Midbrain (tissue), 1 donor: ENCODE measurements at regions not wholly inside any gene's neighbourhood (a gene's known extent, or its start where the extent isn't known, plus 50 kb on each side); places are given as distances from the start of the nearest gene placed in this dataset.
"Not testable (repeated sequence)": the region's sequence is repeated elsewhere in the genome, so short reads cannot be mapped to it uniquely, and the experiment has no call there.

Source experiments
- DNase-seq: peaks from one replicate; lab custom pipeline; 2025; lab: John Stamatoyannopoulos, UW

DNA sequence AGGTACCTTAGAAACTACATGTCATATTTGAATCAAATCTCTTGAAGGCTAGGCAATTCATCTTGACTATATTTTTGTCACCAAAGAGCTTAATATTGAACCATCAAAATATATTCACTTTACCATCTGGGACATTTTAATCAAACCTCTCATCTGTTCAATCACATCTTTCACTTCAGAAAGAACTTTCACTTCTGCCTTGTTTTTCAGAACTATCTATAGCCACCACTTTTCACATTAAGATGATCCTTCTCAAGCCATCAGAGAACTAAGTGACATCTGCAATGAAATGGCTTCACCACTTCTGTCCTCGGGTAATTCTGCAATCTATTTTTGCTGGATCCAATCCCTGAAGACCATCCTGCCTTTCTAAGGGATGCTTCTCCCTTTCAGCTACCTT lies 57.8 kb downstream of the OR2B2 start:
- DNase-seq, result no peak

DNA sequence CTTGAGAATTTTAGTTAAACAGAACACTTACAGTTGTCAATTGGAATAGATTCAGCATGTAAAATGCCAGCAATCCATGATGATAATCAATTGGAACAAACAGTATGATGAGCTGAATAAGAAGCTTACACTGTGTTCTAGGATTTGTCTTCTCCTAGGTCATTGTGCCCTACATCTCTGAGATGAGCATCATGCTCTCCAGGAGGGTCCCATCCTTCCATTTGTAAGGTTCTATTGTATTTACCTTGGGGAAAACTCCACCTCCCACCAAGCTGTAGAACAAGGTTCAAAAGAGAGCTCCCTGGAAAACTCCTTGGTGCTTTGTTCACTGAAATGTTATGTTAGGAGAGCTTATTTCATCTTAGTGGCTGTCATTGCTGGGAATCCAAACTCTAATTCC lies 60.8 kb downstream of the OR2B2 start:
- DNase-seq, result no peak

DNA sequence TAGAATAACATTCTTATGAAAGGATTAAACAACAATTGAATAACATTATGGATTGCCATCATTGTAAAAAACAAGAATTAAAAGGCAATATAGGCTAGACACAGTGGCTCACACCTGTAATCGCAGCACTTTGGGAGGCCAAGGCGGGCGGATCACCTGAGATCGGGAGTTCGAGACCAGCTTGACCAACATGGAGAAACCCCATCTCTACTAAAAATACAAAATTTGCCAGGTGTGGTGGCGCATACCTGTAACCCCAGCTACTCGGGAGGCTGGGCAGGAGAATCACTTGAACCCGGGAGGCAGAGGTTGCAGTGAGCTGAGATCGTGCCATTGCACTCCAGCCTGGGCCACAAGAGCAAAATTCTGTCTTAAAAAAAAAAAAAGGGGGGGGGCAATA lies 63.2 kb downstream of the OR2B2 start:
- DNase-seq, result not testable (repeated sequence)

DNA sequence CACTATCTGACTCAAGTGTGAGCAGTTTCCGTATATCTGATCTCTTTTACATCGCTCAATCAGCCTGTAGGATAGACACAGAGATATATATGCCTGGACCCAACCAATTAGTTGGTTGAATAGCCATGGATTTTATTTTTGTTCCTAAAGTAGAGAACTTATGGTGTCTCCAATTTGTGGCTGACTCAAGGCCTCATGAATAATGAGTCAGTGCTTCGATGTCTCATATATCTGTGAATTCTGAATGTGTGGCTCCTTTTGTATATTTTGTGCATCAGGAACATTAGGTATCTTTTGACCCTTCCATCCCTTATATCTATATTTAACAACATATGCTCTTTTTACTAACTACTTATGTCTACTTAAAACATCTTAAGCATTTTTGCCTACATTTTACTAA lies 64.5 kb downstream of the OR2B2 start:
- DNase-seq, result no peak

DNA sequence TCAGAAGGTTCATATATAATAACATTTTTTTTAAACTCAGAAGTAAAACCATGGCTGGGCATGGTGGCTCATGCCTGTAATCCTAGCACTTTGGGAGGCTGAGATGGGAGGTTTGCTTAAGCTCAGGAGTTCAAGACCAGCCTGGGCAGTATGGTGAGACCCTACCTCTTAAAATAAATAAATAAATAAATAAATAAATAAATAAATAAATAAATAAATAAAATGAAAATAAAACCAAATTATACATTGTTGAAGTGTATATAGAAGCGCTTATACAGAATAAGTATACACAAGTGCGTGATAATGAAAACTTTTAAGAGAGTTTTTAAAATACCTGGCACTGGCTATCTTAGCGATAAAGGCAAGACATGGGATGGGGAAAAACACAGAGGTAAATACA lies 71.6 kb downstream of the OR2B2 start:
- no peak for DNase-seq

DNA sequence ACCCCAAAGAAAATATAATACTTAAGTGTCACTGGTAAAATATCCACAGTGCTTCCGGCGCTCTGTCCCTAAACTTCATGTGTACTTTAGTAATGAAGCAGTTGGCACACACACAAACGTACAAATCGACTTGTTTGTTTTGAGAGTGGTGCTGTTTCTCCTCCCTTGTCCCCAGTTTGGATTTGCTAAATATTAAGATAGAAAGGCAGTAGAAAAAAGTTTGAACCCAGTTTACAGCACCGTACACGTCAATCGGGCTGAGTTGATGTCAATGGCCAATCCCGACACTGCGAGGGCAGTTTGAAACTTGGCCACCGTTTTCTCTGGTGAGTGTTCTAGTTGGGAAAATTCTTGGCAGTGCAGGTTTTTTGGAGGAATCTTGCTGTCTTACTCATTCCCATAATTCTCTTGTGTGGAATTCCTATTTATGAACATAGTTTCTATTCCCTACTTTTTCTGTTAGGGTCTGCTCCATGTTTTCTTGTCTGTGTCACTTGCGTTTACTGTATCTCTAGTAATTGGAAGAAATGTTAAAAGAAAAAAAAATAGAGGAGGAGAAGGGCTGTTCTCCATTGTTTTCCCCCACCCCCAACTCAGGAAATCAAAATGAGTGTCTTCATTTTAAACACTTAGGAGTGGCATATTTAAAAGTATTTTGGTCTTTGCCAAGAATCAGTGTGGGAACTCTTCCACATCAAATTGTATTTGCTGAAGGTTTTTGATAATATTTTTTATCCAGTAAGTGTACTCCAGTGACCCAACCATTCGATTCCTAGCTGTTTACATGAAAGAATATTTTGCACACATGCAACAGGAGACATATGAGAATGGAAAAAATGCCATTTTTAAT lies 72.3 kb downstream of the OR2B2 start:
- peak; percentile 3 for DNase-seq

DNA sequence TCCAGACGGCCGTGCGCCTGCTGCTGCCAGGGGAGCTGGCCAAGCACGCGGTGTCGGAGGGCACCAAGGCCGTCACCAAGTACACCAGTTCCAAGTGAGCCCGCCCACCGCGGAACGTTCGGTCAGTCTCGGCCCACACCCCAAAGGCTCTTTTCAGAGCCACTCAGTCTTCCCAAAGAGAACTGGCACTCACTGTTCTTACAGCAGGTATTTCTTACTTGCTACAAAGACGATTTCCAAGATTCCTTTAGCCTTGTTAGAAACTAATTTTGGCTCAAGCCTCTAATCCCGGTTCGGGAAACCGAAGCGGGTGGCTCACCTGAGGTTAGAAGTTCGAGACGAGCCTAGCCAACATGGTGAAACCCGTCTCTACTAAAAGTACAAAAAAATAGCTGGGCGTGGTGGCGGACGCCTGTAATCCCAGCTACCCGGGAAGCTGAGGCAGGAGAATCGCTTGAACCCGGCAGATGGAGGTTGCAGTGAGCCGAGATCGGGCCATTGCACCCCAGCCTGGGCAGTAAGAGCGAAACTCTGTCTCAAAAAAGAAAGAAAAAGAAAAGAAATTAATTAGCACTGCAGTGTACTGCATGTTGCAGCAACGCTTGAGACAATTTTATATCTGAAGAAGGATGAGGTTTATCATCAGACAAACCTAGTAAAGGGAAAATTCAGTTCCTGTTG lies 73.1 kb downstream of the OR2B2 start:
- DNase-seq, result no peak

DNA sequence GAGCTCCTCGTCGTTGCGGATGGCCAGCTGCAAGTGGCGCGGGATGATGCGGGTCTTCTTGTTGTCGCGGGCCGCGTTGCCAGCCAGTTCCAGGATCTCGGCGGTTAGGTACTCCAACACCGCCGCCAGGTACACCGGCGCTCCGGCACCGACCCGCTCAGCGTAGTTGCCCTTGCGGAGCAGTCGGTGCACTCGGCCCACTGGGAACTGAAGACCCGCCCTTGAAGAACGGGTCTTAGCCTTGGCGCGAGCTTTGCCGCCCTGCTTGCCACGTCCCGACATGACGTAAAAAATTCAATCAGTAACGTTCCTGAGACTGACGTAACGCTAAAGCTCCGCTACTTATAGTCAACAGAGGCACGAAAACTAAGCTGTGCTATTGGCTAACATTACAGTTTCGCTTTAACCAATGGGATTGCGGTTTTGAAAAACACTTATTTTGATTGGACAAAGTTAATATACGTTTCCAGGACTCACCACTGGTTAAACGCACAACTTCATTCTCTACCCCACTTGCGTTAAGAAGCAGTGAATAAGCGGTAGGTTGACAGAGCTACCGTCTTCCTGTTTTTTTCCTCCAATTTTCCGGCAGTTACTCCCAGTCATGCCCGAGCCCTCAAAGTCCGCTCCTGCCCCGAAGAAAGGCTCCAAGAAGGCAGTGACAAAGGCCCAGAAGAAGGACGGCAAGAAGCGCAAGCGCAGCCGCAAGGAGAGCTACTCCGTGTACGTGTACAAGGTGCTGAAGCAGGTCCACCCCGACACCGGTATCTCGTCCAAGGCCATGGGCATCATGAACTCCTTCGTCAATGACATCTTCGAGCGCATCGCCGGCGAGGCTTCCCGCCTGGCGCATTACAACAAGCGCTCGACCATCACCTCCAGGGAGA lies 73.9 kb downstream of the OR2B2 start:
- DNase-seq, result peak; percentile 93

DNA sequence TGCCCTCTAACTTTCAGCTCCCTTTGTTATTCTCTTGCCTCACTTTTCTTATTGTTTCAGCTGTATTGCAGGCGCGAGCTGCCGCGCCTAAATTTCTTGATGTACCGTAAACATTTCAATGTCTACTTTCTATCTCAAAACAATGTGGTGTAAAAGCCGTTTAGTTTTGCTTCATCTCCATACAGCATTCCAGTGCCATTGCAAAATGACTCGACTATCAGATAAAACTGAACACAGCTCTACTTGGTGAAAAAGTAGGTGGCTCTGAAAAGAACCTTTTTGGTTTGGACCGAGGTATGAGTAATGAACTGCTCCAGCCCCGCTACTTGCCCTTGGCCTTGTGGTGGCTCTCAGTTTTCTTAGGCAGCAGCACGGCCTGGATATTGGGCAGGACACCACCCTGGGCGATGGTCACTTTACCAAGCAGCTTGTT lies 74.6 kb downstream of the OR2B2 start:
- DNase-seq, result no peak

DNA sequence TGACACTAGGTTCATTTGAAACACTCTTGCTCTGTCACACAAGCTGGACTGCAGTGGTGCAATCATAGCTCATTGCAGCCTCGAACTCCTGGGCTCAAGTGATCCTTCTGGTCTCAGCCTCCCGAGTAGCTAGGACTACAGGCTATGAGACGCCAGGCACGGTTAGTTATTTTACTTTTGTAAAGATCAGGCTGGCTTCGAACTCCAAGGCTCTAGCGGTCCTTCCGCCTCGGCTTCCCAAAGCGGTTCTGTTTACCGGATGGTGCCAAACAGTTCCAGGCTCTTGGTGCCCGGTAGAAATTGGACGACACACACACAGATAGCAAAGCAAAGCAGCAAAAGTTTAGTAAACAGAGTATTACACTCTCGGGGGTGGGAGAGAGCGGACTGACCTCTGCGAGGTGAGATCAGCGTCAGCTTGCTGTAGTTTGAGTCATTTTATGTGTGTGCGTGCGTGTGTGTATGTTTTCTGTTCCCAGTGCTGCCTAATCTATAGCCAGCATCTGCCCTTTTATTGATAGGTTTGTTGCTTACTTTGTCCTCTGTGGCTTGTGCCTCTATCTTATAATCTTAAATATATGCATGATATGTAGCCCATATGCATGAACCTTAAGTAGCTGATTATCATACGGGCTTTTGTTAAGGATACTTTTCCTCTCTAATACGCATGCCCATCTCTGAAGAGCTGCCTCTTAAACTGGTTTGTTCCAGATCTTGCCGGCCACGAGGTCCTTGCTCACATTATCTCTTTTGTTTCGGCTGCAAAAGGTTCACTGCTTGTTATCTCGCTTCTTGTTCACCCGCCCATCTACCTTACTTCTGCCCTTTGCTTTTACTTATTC lies 75.2 kb downstream of the OR2B2 start:
- peak; percentile 62 for DNase-seq

DNA sequence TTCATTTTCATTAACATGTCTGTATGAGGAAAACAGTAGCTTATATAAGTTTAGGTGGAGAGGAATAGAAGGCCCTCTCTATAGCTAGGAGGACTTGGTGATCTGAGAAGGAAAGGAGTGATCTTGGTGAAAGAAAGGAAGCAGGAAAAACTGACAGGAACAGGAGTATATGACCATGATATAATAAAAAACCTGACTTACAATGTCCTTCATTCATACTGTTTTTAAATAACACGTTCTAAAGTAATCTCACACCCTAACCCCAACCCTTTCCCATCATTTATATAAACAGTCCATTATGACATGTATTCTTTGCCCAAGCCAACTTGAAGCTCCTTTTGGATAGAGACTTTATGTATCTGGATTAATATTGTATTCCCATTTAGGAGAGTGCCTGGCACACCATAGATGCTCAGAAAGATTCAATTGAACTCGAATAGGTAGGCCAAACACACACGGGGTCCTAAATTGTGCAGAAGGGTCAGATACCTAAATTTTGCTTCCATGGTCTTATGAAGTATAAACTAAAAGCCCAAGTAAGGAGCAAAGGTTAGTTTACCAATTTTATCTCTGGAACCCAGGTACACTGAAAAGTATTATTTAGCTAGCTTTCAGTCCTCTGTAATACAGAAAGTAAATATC lies 75.9 kb downstream of the OR2B2 start:
- DNase-seq, result no peak

DNA sequence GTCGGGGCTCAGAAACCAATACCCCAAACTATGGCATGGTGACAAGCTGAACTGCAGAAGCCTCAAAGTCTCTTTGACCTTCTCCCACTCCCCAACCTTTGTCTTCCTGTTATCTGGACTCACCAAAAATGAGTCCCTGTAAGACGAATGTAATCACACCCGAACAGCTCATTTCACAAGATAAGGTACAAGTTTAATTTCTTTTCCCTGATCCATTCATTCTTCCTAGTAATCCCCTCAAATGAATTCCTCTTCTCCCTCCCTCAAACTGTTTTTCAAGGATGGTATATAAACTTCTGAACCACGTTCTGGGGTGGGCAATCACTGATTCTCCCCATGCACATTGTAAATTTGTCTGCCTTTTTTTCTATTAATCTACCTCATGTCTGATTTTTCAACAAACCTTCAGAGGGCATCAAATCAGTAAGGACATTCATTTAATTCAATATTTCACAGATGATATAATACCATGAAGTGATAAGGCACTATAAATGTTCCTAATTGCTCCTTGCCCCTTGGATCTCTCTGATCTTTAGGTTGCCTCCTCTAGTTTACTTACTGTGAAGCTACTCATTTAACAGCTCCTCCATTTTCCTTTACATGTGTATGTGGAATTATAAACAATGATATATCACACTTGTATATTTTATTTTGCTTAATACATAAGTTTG lies 77.2 kb downstream of the OR2B2 start:
- no peak for DNase-seq

DNA sequence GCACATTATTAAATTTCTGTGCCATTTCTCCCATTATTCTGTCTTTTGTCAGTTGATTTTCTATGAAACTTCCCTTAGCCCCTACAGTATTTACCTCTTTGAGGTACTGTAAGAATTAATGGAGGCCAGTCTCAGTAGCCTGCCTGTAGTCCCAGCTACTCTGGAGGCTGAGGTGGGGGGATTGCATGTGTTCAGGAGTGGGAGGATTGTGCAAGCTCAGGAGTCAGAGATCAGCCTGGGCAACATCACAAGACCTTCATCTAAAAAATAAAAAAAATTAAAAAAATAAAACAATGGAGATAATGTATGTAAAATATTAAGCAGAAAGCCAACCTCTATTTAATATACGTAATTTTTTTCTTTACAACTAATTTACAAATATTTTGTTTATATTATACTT lies 77.8 kb downstream of the OR2B2 start:
- no peak for DNase-seq

DNA sequence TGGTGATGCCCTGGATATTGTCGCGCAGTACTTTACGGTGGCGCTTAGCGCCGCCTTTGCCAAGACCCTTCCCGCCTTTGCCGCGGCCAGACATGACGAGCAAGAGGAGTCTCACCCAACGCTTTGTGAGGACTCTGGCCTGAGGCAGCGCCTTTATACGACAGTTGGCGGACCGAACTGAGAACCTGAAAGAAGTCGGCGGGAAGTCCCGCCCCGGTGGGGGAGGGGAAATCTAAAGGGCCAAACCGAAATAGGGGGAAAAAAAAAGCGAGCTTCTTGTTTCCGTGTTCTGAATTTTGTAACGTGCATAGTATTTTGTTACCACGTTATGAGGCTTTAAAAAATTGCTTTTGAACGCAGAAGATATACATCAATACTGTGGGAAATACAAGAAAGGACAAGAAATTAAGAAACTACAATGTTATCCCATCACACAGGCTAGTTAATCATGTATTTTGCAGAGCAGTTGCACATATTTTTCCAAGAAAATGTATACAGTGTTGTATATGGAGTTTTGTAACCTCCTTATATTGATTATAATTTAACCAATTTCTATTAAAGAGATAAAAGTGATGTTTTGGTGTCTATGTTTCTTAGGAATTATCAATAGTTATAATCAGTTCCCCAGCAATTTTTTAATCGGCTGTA lies 80.6 kb downstream of the OR2B2 start:
- peak; percentile 2 for DNase-seq

DNA sequence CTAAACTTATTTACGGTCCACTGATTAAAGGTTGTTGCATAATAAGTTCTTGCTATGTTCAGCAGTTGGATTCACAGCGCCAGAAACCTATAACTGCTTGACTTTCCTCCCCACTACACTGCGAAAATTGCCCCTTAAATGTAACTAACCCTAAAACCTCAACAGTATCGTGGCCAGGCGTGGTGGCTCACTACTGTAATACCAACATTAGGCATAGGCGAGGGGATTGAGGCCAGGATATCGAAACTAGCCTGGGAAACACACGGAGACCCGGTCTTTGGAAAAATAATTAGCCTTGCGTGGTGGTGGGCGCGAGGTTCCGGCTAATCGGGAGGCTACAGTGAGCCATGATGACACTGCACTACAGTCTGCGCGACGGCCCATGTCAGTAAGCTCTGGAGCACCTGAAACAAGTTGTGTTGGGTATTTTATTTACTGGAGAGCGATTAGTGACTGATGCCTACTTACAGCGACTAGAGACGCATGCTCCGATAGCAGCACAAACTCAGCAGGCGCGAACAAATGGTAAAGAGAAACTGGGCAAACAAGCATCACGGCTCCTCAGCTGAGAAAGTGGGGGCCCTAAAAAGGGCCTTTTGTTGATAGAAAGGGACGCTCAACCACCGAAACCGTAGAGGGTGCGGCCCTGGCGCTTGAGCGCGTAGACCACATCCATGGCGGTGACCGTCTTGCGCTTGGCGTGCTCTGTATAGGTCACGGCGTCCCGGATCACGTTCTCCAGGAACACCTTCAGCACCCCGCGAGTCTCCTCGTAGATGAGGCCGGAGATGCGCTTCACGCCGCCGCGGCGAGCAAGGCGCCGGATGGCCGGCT lies 81.4 kb downstream of the OR2B2 start:
- peak; percentile 37 for DNase-seq

DNA sequence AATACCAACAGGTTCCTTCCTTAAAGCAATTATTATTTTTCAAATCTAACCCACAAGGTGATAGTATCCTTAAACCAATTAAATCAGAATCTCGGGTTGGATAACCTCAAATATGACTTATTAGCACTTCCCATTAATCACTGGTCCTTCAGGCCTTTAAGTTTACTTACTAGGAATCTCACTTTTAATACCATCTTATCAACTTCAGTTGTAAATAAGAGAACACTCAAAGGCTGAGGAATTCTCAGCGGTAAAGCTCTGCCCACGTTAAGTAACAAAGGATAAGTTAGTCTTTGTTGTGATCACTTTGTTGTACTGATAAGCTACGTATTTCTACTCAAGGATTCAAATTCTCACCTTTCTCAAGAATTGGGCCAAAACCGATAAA lies 82.0 kb downstream of the OR2B2 start:
- DNase-seq, result no peak

DNA sequence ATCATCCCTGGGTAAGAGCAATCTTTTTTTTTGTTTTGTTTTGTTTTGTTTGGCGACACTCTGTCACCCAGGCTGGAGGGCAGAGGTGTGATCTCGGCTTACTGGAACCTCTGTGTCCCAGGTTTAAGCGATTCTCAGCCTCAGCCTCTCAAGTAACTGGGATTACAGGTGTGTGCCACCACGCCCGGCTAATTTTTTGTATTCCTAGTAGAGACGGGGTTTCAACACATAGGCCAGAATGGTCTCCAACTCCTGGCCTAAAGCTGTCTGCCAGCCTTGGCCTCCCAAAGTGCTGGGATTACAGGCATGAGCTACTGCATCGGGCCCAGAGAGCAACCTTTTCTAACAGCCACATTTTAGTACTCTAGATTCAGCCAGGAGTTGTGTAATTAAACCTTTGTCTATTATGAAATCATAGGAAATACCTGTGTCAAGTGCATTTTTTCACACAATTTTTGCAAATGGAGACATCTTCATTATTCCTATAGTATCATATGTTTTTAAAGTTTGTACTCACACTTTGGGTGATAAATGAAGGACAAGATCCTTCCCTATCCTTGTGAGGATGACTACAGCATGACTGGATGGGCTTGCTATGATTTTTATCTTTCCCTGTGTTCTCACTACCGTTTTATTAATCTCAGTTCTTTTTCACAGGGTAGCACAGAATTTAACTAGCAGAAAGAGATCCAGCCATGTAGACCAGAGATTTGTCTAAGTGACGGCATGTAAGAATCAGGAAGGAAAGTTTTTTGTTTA lies 82.6 kb downstream of the OR2B2 start:
- no peak for DNase-seq

DNA sequence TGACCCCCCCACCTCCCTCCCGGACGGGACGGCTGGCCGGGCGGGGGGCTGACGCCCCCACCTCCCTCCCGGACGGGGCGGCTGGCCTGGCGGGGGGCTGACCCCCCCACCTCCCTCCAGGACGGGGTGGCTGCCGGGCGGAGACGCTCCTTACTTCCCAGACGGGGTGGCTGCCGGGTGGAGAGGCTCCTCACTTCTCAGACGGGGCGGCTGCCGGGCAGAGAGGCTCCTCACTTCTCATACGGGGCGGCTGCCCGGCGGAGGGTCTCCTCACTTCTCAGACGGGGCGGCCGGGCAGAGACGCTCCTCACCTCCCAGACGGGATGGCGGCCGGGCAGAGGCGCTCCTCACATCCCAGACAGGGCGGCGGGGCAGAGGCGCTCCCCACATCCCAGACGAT lies 84.7 kb downstream of the OR2B2 start:
- not testable (repeated sequence) for DNase-seq
